Caco-2 (cell line): ENCODE measurements at regions not wholly inside any gene's neighbourhood (a gene's known extent, or its start where the extent isn't known, plus 50 kb on each side); places are given as distances from the start of the nearest gene placed in this dataset.
"Not testable (repeated sequence)": the region's sequence is repeated elsewhere in the genome, so short reads cannot be mapped to it uniquely, and the experiment has no call there.

Experiments used
- BruUV-seq: library from RNA; stranded (reverse); fragments of 400-500 nt; replicated peaks from 2 replicates; lab custom pipeline; 2021; lab: Mats Ljungman, UMichigan
- CTCF ChIA-PET: fragments of 300-600 bp; sonication (Branson Sonifier 250); formaldehyde crosslinking; loops from one replicate; lab custom pipeline; 2022; ENCODE audit warnings: antibody characterized with exemption; lab: Charles Lee
- POLR2A ChIA-PET: fragments of 300-600 bp; sonication (Branson Sonifier 250); formaldehyde crosslinking; loops from one replicate; lab custom pipeline; 2022; ENCODE audit warnings: antibody characterized with exemption; lab: Charles Lee
- DNase-seq, 2 experiments: peaks; one replicate each; pipeline versions ENCODE4 v3.0.0 to v3.0.0-alpha.2; 2020 to 2022
- H3K27me3 ChIP-seq: replicated peaks from 2 replicates; pipeline ENCODE4 v1.6.0; 2011; ENCODE audit warnings: low read length; ENCODE audit not compliant: control insufficient read depth, insufficient read depth
- H3K36me3 ChIP-seq: 2 replicates; pipeline ENCODE4 v1.5.1; 2011; ENCODE audit warnings: low read length; ENCODE audit not compliant: control insufficient read depth, insufficient read depth
- H3K4me1 ChIP-seq: fragments of 250-450 bp; sonication (Bioruptor Pico); 2 replicates; pipeline ENCODE4 v1.5.1; 2020; ENCODE audit warnings: mild to moderate bottlenecking
- H3K4me3 ChIP-seq: 2 replicates; pipeline ENCODE4 v1.5.1; 2011; ENCODE audit warnings: low read depth, mild to moderate bottlenecking, control low read depth, low read length
- H3K9me3 ChIP-seq: fragments of 250-450 bp; sonication (Bioruptor Pico); 2 replicates; pipeline ENCODE4 v1.5.1; 2020; ENCODE audit warnings: mild to moderate bottlenecking, moderate library complexity
- H3K27ac Mint-ChIP-seq: one replicate; pipeline ENCODE4 v1.8.0; 2022; ENCODE audit warnings: mixed read lengths; ENCODE audit not compliant: unreplicated experiment
- H3K27me3 Mint-ChIP-seq: one replicate; pipeline ENCODE4 v1.8.0; 2022; ENCODE audit warnings: mixed read lengths; ENCODE audit not compliant: insufficient read depth, unreplicated experiment
- H3K36me3 Mint-ChIP-seq: one replicate; pipeline ENCODE4 v1.8.0; 2022; ENCODE audit warnings: mild to moderate bottlenecking, mixed read lengths; ENCODE audit not compliant: insufficient read depth, unreplicated experiment
- H3K4me1 Mint-ChIP-seq: one replicate; pipeline ENCODE4 v1.8.0; 2022; ENCODE audit warnings: low read depth, mixed read lengths; ENCODE audit not compliant: unreplicated experiment
- H3K4me3 Mint-ChIP-seq: one replicate; pipeline ENCODE4 v1.8.0; 2022; ENCODE audit warnings: mild to moderate bottlenecking, moderate library complexity, mixed read lengths; ENCODE audit not compliant: unreplicated experiment
- H3K9me3 Mint-ChIP-seq: one replicate; pipeline ENCODE4 v1.8.0; 2022; ENCODE audit warnings: mixed read lengths; ENCODE audit not compliant: unreplicated experiment
- CTCF ChIP-seq, 2 experiments: fragments of 200-600 bp in 1 of 2; IDR thresholded peaks; 1 replicate in 1 of 2; 2 replicates in 1 of 2; pipeline versions ENCODE4 v1.5.1 to v1.8.0; 2011 to 2022; ENCODE audit warnings: antibody characterized with exemption in 1 of 2, control low read depth in 1 of 2, inconsistent platforms in 1 of 2, low read depth in 1 of 2, low read length in 1 of 2, mild to moderate bottlenecking in 1 of 2, moderate library complexity in 1 of 2; ENCODE audit not compliant: insufficient read depth in 1 of 2, severe bottlenecking in 1 of 2, unreplicated experiment in 1 of 2
- intact Hi-C: fragments of 100-400 bp; cut with micrococcal nuclease; formaldehyde crosslinking; loops from one replicate; pipeline ENCODE4 v1.10.0; 2022; ENCODE audit not compliant: unreplicated experiment

GRCh38 chr12:47438175-47438574 lies 267.7 kb downstream of the RPAP3 start:
- ChIA-PET POLR2A (no interaction called here), CTCF (no interaction called here)
- H3K36me3 Mint-ChIP-seq = no peaks in the 10 kb centered on the region
- H3K9me3 ChIP-seq = peaks cover 25% of the 10 kb centered on the region
- H3K36me3 ChIP-seq = no peaks in the 10 kb centered on the region
- intact Hi-C loops = no loop called here
- H3K27me3 ChIP-seq = no peaks in the 10 kb centered on the region
- H3K4me3 Mint-ChIP-seq = no peak overlapping the region
- H3K4me3 ChIP-seq = no peak overlapping the region
- TF ChIP-seq CTCF (IDR thresholded peaks at IDR 0.05; ENCODE audit: insufficient read depth in 1 of 2, low read depth in 1 of 2, low read length in 1 of 2, severe bottlenecking in 1 of 2, unreplicated experiment in 1 of 2) = no peak
- no TSS peak for BruUV-seq
- H3K4me1 ChIP-seq = no peaks in the 10 kb centered on the region
- H3K27me3 Mint-ChIP-seq = peaks cover 4% of the 10 kb centered on the region
- no peak overlapping the region for H3K27ac Mint-ChIP-seq
- no peak for DNase-seq
- H3K9me3 Mint-ChIP-seq = peaks cover 52% of the 10 kb centered on the region
- H3K4me1 Mint-ChIP-seq = peaks cover 7% of the 10 kb centered on the region

DNA sequence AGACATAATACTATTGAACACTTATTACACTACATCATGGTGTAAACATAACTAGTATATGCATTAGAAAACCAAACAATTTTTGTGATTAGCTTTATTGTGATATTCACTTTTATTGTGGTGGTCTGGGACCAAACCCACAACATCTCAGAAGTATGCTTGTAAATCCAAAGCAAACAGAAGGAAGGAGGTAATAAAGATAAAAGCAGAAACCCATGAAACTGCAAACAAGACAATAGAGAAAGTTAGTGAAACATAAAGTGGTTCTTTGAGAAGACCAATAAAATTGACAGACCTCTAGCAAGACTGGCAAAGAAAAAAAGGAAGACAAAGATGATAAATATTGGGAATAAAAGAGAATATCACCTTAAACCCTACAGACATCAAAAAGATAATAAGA lies 268.3 kb downstream of the RPAP3 start:
- Histone ChIP-seq H3K36me3 (no peaks in the 10 kb centered on the region), H3K27me3 (no peaks in the 10 kb centered on the region), H3K9me3 (peaks cover 28% of the 10 kb centered on the region), H3K4me3 (no peak overlapping the region), H3K4me1 (no peaks in the 10 kb centered on the region)
- CTCF ChIA-PET = no interaction called here
- Mint-ChIP-seq H3K4me3 (no peak overlapping the region), H3K27me3 (peaks cover 4% of the 10 kb centered on the region), H3K4me1 (peaks cover 7% of the 10 kb centered on the region), H3K36me3 (no peaks in the 10 kb centered on the region), H3K27ac (no peak overlapping the region), H3K9me3 (peaks cover 48% of the 10 kb centered on the region)
- DNase-seq = no peak
- POLR2A ChIA-PET = no interaction called here
- TF ChIP-seq CTCF (IDR thresholded peaks at IDR 0.05; ENCODE audit: insufficient read depth in 1 of 2, low read depth in 1 of 2, low read length in 1 of 2, severe bottlenecking in 1 of 2, unreplicated experiment in 1 of 2) = no peak
- BruUV-seq = no TSS peak
- intact Hi-C loops = no loop called here

- peaks cover 34% of the 10 kb centered on the region for H3K9me3 Mint-ChIP-seq
- BruUV-seq = no TSS peak
- no peaks in the 10 kb centered on the region for H3K36me3 ChIP-seq
Measured at GRCh38 chr12:47433876-47434275, 272.0 kb downstream of the RPAP3 start.

DNA sequence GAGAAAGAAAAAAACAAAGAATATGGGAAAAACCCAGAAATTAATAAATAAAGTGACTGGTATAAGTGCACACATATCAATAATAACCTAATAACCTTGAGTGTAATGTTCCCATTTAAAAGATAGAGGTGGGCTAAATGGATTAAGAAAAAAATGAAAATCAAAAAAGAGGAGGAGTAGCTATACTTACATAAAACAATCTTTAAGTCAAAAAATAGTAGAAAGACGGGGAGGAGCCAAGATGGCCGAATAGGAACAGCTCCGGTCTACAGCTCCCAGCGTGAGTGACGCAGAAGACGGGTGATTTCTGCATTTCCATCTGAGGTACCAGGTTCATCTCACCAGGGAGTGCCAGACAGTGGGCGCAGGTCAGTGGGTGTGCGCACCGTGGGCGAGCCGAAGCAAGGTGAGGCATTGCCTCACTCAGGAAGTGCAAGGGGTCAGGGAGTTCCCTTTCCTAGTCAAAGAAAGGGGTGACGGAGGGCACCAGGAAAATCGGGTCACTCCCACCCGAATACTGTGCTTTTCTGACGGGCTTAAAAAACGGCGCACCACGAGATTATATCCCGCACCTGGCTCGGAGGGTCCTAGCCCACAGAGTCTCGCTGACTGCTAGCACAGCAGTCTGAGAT lies 279.0 kb downstream of the RPAP3 start:
- H3K4me1 Mint-ChIP-seq, intact Hi-C loops, BruUV-seq, CTCF ChIA-PET, H3K27me3 Mint-ChIP-seq, H3K9me3 ChIP-seq, H3K36me3 ChIP-seq, POLR2A ChIA-PET, H3K36me3 Mint-ChIP-seq, H3K4me1 ChIP-seq, H3K27me3 ChIP-seq, H3K9me3 Mint-ChIP-seq: not testable (repeated sequence)
- H3K4me3 ChIP-seq = peak overlapping the region; percentile 33
- peak in 1 of 2 experiments; percentile 8 for DNase-seq
- Mint-ChIP-seq H3K27ac (peak overlapping the region; percentile 42), H3K4me3 (peak overlapping the region; percentile 70)

More at GRCh38 chr12:47433876-47434275, 272.0 kb downstream of the RPAP3 start:
- CTCF ChIA-PET = no interaction called here
- H3K4me1 Mint-ChIP-seq = peaks cover 7% of the 10 kb centered on the region
- no peaks in the 10 kb centered on the region for H3K36me3 Mint-ChIP-seq
- H3K27ac Mint-ChIP-seq = no peak overlapping the region
- H3K4me3 Mint-ChIP-seq = no peak overlapping the region
- peaks cover 23% of the 10 kb centered on the region; the same call in 1 of the 2 replicates for H3K9me3 ChIP-seq
- no peak overlapping the region for H3K4me3 ChIP-seq
- TF ChIP-seq CTCF (IDR thresholded peaks at IDR 0.05; ENCODE audit: insufficient read depth in 1 of 2, low read depth in 1 of 2, low read length in 1 of 2, severe bottlenecking in 1 of 2, unreplicated experiment in 1 of 2) = no peak
- H3K4me1 ChIP-seq = no peaks in the 10 kb centered on the region
- no peaks in the 10 kb centered on the region for H3K27me3 ChIP-seq
- POLR2A ChIA-PET = no interaction called here
- intact Hi-C loops = no loop called here
- H3K27me3 Mint-ChIP-seq = peaks cover 4% of the 10 kb centered on the region
- DNase-seq = no peak
